ENCODE measurements at regions not wholly inside any gene's neighbourhood (a gene's known extent, or its start where the extent isn't known, plus 50 kb on each side); places are given as distances from the start of the nearest gene placed in this dataset.
A peak's percentile ranks its signal among the peaks of the same experiment; 100 is the strongest.
"Not testable (repeated sequence)": the region's sequence is repeated elsewhere in the genome, so short reads cannot be mapped to it uniquely, and the experiment has no call there.

DNA sequence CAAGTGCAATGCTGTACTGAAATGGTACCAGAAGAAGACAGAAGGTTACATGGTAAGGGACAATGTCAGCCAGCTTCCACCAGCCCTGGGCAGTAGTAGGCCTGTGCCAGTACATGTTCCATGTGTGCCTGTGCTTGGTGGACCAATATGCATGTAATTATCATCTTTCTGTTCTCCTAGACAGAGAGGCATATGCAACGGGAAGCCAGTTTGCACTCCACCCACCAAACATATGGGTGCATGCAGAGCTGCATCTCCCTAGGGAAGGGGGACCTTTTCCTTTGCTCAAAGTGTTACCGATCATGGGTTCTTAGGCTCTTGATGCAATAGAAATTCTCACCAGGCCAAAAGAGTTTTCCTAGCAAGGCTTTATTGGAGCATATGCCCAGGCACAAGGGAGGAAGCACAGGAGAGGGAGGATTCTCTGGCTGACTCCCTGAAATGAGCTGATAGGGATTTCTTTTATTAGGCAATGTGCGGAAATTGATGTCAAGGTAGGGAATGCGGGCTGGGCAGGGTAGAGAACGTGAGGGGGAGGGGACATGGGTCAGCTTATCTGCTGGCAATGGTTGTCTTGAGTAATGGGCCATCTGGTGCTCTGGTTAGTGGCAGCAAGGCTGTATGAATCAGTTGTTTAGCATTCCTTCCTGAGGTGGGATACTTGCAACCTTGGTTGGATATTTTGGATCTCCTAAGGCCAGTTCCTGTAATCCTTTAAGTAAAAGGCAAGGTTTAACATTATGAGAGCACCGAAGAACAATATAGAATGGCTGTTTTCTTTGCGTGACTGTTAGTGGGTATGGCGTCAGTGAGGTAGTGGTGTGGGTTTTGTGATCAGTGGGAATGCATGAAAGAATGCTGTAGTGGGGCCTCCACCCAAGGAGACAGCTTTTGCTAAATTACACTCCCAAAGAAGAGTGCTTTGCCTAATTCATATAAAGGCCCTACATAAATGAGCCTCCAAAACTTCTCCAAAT lies 102.5 kb downstream of the CDRT15L2 start:
- not testable (repeated sequence) for FAIRE-seq; DNase-seq (ENCODE audit: insufficient read length, low spot score)

DNA sequence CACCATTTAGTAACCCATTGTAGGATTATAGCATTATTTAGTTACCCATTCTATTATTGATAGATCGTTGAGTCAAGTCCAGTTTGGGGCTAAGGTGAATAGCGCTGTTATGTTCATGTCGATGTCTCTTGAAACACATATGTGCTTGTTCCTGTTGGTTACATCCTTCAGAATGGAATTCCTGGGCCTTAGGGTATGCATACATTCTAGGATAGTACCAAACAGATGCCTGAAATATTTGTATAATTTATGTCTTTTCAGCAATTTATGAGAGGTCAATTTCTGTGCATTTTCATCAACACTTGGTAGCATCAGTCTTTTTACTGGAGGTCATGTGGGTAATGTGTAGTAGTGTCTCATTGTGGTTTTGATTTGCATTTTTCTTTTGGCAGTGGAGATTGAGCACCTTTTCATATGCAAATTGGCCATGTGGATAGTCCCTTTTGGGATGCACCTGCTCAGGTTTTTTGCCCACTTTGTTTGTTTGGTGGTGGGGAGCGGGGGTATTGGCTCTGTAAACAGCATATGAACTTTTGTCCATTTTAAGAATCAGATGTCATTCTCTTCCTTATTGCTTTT lies 104.2 kb downstream of the CDRT15L2 start:
- FAIRE-seq; DNase-seq (ENCODE audit: insufficient read length, low spot score): not testable (repeated sequence)

DNA sequence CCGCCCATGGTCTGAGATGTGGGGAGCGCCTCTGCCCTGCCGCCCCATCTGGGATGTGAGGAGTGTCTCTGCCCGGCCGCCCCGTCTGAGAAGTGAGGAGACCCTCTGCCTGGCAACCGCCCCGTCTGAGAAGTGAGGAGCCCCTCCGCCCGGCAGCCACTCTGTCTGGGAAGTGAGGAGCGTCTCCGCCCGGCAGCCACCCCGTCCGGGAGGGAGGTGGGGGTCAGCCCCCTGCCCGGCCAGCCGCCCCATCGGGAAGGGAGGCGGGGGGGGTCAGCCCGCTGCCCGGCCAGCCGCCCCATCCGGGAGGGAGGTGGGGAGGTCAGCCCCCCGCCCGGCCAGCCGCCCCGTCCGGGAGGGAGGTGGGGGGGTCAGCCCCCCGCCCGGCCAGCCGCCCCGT lies 105.5 kb downstream of the CDRT15L2 start:
- not testable (repeated sequence) for FAIRE-seq; DNase-seq (ENCODE audit: insufficient read length, low spot score)

DNA sequence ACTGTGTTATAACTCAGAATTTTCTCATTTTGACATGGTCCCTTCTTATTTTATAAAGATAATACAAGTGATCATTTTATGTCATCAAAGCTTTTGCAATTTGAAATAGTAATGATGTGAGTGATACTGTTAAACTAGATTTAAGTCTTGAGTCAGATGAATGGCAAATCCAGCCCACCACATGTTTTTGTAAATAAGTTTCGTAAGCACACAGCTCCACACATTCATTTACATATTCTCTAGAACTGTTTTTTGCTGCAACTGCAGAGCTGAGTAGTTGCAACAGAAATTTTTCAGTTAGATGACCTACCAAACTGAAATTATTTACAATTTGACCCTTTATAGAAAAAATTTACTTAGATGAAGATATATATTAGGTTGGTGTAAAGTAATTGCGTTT lies 108.1 kb downstream of the CDRT15L2 start:
- not testable (repeated sequence) for DNase-seq (ENCODE audit: insufficient read length, low spot score); FAIRE-seq

DNA sequence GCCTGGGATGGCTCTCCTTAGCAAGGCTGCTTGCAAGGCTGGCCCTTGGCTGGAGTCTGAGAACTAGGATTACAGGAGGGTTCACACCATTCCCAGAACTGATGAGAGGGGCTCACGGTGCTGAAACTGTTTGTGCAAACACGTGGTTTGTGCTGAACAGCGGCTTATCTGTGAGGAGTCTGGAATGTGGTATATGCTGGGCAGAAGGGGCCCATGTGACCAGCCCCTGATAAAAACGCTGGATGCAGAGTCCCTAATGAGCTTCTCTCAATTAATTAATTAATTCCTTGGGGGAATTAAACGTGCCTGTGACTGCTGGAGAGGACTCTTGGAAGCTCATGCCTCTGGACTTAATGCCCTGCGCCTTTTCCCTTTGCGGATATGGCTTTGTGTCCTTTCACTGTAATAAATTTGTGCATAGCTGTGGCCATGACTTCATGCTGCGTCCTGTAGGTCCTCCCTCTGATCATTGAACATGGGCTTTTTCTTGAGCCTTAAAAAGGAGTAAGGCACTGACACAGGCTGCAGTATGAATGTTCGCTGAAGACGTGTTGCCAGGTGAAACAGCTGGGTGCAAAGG lies 109.7 kb downstream of the CDRT15L2 start:
- not testable (repeated sequence) for FAIRE-seq; DNase-seq (ENCODE audit: insufficient read length, low spot score)

DNA sequence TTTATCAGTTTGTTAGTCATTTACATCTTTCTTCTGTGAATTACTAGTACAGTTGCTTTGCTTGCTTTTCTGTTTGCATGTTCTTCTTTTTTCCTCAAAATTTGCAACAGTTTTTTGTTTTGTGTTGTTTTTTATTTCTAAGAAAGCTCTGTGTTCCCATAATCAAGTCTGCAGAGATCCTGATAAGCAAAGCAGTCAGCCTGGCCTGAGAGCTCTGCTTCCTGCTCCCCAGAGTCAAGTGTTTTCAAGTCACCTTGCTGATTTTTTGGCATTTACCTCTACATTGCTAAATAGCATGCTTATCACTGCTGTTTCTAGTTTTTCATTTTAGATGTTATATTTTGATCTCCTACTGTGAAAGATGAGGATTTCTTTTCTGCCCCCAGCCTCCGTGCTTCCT lies 113.2 kb downstream of the CDRT15L2 start:
- FAIRE-seq; DNase-seq (ENCODE audit: insufficient read length, low spot score): not testable (repeated sequence)

DNA sequence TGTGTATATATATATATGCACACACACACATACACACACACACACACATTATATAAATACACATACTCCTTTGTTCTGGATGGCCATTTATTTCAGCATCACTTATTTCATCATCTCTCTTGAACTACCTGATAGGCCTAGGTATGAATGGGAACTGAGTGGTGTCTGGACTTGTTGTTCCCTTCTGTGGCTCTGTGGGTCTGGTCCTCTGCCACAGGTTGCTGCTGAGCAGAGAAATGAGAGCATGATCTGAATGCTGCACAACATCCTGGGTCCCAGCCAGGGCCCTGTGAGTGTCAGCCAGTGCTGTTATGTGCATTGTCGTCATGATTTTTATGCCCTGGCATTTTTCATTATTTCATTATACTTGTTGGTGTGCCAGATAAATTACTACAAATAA lies 116.3 kb downstream of the CDRT15L2 start:
- not testable (repeated sequence) for FAIRE-seq; DNase-seq (ENCODE audit: insufficient read length, low spot score)

DNA sequence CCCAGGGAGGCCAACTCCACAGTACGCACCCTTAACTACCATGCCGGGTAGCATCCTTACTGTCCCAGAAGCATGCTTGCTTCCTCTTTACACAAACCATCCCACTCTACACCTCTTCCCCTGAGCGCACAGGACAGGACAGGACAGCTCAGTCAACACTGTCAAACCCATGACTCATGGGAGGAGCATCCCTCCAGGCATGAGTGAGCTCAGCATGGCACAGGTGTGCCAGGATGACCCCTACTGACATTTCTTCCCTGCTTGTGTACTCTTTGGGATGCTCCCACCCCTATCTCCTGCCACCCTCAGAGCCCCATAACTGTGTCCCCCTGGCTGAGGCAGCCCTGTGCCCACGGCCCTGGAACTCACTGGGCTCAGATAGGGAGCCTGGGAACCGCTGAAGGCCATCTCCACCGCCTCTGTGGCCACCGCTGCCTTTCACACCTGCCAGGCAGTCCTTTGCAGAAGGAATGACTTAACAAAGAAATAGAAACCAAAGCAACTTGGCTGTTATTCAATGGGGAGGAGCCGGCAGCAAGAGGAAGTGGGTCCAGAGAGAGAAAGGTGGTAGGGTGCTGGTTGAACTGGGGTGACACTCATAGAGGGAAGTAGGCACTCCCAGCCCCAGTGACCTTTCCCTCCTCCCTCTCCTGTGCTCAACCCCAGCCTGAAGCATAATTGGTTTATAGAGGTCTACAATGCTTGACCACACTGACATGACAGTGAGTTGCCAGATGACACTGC lies 119.1 kb downstream of the CDRT15L2 start:
- DNase-seq (ENCODE audit: insufficient read length, low spot score); FAIRE-seq: not testable (repeated sequence)

DNA sequence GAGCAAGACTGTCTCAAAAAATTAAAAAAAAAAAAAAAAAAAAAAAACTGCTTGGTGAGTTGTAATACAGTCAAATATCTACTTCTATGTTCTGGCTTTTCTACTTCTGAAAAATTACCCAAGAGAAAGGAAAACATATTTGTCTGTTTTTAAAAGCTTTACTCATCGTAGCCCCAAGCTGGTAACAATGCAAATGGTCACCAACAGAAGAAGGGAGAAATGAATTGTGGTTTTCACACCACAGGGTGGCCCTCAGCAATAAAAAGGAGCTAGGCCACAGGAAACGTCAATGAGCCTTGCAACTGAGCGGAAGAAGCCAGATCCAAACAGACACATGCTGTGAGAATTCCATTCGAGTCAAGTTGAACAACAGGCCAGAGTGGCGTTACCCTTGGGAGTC lies 121.0 kb downstream of the CDRT15L2 start:
- FAIRE-seq; DNase-seq (ENCODE audit: insufficient read length, low spot score): not testable (repeated sequence)

DNA sequence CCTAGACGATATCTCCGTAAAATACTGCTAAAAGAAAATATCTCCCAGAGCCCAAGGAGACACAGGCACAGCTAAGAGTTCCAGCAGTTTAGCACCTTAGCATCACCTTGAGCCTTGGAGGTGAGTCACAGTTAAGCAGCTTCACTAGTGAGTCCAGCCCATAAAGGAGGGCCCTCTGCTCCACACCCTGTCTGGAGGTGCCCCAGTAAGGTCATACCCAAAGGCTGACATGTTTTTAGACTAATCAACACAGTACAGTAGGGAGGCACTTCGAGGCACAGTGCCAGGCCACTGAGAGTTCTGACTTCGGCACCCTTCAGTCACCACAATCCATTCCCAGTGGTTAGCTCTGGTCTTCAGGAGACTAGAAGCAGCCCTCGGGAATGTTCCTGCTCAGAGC lies 121.8 kb downstream of the CDRT15L2 start:
- FAIRE-seq; DNase-seq (ENCODE audit: insufficient read length, low spot score): not testable (repeated sequence)

DNA sequence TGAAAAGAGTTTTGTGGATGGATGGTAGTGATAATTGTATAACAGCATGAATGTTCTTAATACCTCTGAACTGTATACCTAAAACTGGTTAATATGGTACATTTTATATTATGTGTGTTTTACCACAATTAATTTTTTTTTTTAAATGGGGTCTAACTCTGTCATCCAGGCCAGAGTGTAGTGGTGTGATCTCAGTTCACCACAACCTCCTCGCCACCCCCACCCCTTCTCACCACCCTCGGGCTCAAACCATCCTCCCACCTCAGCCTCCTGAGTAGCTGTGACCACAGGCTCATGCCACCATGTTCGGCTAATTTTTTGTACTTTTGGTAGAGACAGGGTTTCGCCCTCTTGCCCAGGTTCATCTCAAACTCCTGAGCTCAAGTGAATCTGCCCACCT lies 123.2 kb downstream of the CDRT15L2 start:
- no peak for FAIRE-seq
- no peak for TF ChIP-seq POLR2A (IDR thresholded peaks at IDR 0.05; ENCODE audit: low read depth, low read length)
- no peak for DNase-seq (ENCODE audit: insufficient read length, low spot score)

DNA sequence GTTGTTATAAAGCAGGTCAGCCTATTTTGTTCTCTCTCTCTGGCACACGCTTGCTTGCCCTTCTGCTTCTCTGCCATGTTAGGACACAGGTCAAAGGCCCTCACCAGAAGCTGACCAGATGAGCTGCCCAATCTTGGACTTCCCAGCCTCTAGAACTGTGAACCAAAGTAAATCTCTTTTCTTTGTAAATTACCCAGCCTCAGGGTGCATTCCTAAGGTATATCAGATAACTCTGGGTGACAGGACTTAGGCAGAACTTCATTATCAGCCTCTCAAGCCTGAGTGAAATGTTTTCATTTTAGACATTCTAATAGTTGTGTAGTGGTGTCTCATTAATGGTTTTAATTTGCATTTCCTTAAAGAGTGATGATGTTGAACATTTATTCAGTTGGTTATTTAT lies 124.3 kb downstream of the CDRT15L2 start:
- FAIRE-seq, result no peak
- no peak for TF ChIP-seq POLR2A (IDR thresholded peaks at IDR 0.05; ENCODE audit: low read depth, low read length)
- no peak for DNase-seq (ENCODE audit: insufficient read length, low spot score)

DNA sequence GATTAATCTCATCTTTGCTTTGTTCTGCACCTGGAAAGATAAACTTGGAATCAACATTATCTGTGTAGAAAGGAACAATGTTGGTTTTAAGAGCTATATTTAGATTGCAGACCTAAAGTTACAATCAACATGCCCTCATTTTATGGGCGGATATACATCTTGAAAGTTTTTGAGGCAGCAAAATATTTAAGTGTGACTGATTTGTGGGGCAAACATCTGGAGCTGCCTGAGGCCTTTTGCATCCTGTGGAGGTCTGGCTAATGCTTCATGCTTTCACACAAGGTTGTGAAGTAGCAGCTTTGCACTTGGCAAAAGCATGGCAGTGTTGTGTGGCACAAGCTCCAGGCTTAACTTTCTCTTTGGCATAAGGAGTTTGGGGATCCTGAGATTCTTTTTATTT lies 125.7 kb downstream of the CDRT15L2 start:
- not testable (repeated sequence) for DNase-seq (ENCODE audit: insufficient read length, low spot score); FAIRE-seq

DNA sequence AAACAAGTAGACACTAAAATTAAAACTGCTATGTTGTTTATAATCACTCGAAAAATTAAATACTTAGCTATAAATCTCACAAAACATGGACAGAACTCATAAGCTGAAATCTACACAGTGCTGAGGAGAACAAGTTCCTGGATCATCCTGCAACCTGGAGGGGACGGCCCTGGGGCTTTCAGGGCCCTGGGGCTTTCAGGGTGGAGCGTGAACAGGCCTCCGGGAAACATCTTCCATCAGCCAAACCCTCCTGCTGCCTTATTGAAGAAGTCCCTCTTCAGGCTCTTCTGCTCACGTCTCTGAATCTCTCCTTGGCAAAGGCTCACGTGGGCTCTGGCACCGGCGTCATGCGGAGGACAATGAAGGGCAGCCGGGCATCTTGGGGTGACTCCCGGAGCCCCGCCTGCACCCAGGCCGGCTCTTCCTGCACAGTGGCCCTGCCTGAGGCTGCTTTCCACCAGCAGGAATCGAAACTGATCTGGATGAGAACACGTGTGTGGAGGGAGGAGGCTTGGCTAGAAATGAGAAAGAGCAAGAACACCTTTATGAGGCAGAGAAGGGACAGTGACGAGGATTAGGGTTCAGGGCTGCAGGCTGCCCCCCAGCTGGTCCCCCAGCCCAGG lies 127.3 kb downstream of the CDRT15L2 start:
- DNase-seq (ENCODE audit: insufficient read length, low spot score) (peak; percentile 7), FAIRE-seq (no peak)
- TF ChIP-seq POLR2A (IDR thresholded peaks at IDR 0.05; ENCODE audit: low read depth, low read length), result no peak

DNA sequence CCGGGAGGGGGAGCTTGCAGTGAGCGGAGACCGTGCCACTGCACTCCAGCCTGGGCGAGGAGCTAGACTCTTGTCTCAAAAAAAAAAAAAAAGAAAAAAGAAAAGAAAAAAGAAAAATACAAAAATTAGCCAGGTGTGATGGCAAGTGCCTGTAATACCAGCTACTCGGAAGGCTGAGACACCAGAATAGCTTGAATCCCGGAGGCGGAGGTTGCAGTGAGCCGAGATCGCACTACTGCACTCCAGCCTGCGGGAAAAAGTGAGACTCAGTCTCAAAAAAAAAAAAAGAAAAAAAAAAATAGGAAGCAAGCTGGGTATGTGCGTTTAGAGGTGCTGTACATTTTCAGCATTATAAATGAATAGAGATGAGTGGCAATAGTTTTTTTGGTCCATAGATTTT lies 129.3 kb downstream of the CDRT15L2 start:
- not testable (repeated sequence) for FAIRE-seq

DNA sequence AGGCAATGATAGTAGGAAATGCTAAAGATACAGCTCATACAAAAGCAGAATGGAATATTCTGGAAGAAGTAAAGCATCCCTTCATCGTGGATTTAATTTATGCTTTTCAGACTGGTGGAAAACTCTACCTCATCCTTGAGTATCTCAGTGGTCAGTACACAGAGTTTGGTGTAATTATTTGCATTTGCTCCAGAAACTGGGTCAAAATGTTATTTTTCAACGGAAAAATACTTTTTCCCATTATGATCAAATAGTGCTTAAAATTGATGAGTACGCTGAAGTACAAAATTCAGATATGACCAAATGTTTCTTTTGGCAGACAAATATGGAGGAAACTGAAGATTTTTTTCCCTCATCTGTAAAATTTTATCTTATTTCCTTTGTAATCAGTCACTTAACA lies 137.0 kb downstream of the CDRT15L2 start:
- FAIRE-seq; DNase-seq (ENCODE audit: insufficient read length, low spot score): not testable (repeated sequence)

More for the DNA sequence above, 129.3 kb downstream of the CDRT15L2 start:
- not testable (repeated sequence) for DNase-seq (ENCODE audit: insufficient read length, low spot score)
